Nucleus accumbens (tissue), 56 donors: ENCODE measurements at regions not wholly inside any gene's neighbourhood (a gene's known extent, or its start where the extent isn't known, plus 50 kb on each side); places are given as distances from the start of the nearest gene placed in this dataset.

Experiments
- DNase-seq, 56 donors: peaks; one replicate each; lab custom pipeline; 2025; lab: John Stamatoyannopoulos, UW

GRCh38 chr6:51562198-51562597 lies 525.2 kb downstream of the PKHD1 start:
- no peak for DNase-seq
